ENCODE measurements at regions not wholly inside any gene's neighbourhood (a gene's known extent, or its start where the extent isn't known, plus 50 kb on each side); places are given as distances from the start of the nearest gene placed in this dataset.

DNA sequence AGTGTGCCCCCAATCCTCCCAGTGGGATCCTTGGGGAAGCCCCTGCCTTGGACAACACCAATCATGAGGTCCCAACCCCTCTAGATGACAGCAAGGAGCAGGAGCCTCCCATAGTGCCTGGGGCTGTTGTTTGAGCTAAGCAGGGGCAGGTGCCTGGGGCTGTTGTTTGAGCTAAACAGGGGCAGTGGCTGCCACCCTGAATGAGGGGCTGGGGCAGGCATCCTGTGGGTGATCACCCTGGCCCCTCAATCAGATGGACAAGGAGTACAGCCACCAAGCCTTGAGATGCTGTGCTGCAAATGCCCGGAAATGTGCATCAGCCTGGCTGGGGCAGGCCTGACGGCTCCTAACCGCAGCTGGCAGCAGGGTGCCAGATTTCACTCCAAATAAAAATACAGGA, 66.7 kb downstream of the MYEOV start:
- Histone ChIP-seq H3K79me2 (ENCODE audit: insufficient read depth, low read length) (no peaks in the 10 kb centered on the region), H3K4ac (ENCODE audit: low read depth, low read length) (no peak overlapping the region), H2BK20ac (ENCODE audit: low read depth, low read length, poor library complexity, severe bottlenecking) (no peak overlapping the region), H3K18ac (ENCODE audit: insufficient read length, low read depth, low read length) (no peak overlapping the region), H3K27ac (ENCODE audit: insufficient read length, low read depth, low read length) (no peak overlapping the region), H2BK5ac (ENCODE audit: insufficient read length, low read length) (no peak overlapping the region), H3K23me2 (ENCODE audit: insufficient read length, low read depth, low read length, poor library complexity, severe bottlenecking) (no peaks in the 10 kb centered on the region), H3K23ac (ENCODE audit: insufficient read length, low read depth, low read length) (no peak overlapping the region), H4K8ac (replicated peaks; ENCODE audit: insufficient read length, low read depth, low read length) (no peak overlapping the region), H2AK5ac (ENCODE audit: insufficient read length, low read length) (no peak overlapping the region), H3K9ac (ENCODE audit: extremely low read depth, insufficient read length, low read length) (no peak overlapping the region), H3T11ph (ENCODE audit: low read length) (no peak overlapping the region), H3K27me3 (ENCODE audit: insufficient read depth, low read length) (no peaks in the 10 kb centered on the region), H4K5ac (ENCODE audit: insufficient read length, low read depth, low read length) (no peak overlapping the region), H4K20me1 (ENCODE audit: control insufficient read depth, insufficient read depth, insufficient read length) (peaks cover 4% of the 10 kb centered on the region), H3K4me2 (ENCODE audit: insufficient read depth, insufficient read length, low read length) (no peak overlapping the region), H2AFZ (ENCODE audit: low read length) (no peak overlapping the region), H2BK15ac (ENCODE audit: low read depth, low read length) (no peak overlapping the region), H3K4me1 (ENCODE audit: insufficient read depth, low read length) (no peaks in the 10 kb centered on the region), H3K79me1 (ENCODE audit: insufficient read depth, low read depth, low read length, poor library complexity, severe bottlenecking) (no peaks in the 10 kb centered on the region), H2BK120ac (ENCODE audit: low read depth, low read length, poor library complexity, severe bottlenecking) (no peak overlapping the region), H3K56ac (ENCODE audit: insufficient read length, low read depth, low read length) (no peak overlapping the region), H3K14ac (ENCODE audit: insufficient read depth, low read length) (no peak overlapping the region), H4K91ac (ENCODE audit: insufficient read length, low read depth, low read length) (no peak overlapping the region), H3K9me3 (ENCODE audit: control insufficient read depth, low read depth, low read length) (peaks cover 5% of the 10 kb centered on the region), H2BK12ac (ENCODE audit: insufficient read length, low read depth, low read length) (no peak overlapping the region)
- Mint-ChIP-seq H3K4me1 (peaks cover 8% of the 10 kb centered on the region in 2 experiments; a peak in 3 of 4 replicates), H3K4me3 (no peak overlapping the region), H3K27me3 (ENCODE audit: low read depth) (peaks cover 2% of the 10 kb centered on the region; the same call in 1 of the 2 replicates), H3K27ac (no peak overlapping the region), H3K9me3 (peaks cover 5 to 10% of the 10 kb centered on the region in 2 experiments; a peak in 4 of 5 replicates), H3K36me3 (ENCODE audit: insufficient read depth in 1 of 3, low read depth in 3 of 3) (no peaks in the 10 kb centered on the region; a peak in 1 of 7 replicates)
- TF ChIP-seq, protein P1, sequence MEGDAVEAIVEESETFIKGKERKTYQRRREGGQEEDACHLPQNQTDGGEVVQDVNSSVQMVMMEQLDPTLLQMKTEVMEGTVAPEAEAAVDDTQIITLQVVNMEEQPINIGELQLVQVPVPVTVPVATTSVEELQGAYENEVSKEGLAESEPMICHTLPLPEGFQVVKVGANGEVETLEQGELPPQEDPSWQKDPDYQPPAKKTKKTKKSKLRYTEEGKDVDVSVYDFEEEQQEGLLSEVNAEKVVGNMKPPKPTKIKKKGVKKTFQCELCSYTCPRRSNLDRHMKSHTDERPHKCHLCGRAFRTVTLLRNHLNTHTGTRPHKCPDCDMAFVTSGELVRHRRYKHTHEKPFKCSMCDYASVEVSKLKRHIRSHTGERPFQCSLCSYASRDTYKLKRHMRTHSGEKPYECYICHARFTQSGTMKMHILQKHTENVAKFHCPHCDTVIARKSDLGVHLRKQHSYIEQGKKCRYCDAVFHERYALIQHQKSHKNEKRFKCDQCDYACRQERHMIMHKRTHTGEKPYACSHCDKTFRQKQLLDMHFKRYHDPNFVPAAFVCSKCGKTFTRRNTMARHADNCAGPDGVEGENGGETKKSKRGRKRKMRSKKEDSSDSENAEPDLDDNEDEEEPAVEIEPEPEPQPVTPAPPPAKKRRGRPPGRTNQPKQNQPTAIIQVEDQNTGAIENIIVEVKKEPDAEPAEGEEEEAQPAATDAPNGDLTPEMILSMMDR (conservative IDR thresholded peaks at IDR 0.05), result no peak
- WGBS (ENCODE audit: extremely low coverage, insufficient read length, low lambda C conversion rate), result no CpG with 5 or more reads among the region's 3 CpGs
- peak; percentile 20 for DNase-seq

Measured in H9 (cell line).